MM.1S (cell line): ENCODE measurements at regions not wholly inside any gene's neighbourhood (a gene's known extent, or its start where the extent isn't known, plus 50 kb on each side); places are given as distances from the start of the nearest gene placed in this dataset.

ENCODE experiments used
- EZH2 ChIP-seq: fragments of 300-600 bp; sonication (generic); optimal IDR thresholded peaks from 2 replicates; pipeline ENCODE3; 2017; ENCODE audit warnings: low read depth, mild to moderate bottlenecking, antibody characterized with exemption, low read length, mixed read lengths
- EZH2phosphoT487 ChIP-seq: fragments of 300-600 bp; sonication (generic); IDR thresholded peaks from 2 replicates; pipeline ENCODE4 v1.6.1; 2018; ENCODE audit warnings: antibody characterized with exemption, low read length
- TF ChIP-seq, protein P1 (sequence below): fragments of 300-600 bp; sonication (generic); IDR thresholded peaks from 2 replicates; pipeline ENCODE4 v1.5.1; 2016; ENCODE audit warnings: antibody characterized with exemption, low read length, mixed read lengths

DNA sequence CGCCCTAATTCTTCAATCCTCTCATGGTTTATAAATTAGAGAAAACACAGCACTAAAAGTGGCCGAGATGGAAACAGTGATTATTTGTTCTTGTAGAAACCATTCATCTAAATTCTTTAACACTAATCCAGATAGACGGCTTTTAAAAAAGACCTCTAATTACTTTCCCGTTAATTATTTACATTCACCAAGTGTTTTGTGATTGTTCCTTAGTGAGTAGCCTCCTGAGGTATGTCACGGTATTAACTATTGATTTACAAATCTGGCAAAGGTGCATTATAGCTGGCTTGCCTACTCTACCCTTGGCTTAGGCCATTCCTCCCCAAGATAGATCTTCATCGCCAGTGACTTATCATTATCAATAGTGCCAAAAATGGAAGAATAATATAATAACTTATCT lies 436.4 kb upstream of the ST6GAL2 start:
- TF ChIP-seq, protein P1, sequence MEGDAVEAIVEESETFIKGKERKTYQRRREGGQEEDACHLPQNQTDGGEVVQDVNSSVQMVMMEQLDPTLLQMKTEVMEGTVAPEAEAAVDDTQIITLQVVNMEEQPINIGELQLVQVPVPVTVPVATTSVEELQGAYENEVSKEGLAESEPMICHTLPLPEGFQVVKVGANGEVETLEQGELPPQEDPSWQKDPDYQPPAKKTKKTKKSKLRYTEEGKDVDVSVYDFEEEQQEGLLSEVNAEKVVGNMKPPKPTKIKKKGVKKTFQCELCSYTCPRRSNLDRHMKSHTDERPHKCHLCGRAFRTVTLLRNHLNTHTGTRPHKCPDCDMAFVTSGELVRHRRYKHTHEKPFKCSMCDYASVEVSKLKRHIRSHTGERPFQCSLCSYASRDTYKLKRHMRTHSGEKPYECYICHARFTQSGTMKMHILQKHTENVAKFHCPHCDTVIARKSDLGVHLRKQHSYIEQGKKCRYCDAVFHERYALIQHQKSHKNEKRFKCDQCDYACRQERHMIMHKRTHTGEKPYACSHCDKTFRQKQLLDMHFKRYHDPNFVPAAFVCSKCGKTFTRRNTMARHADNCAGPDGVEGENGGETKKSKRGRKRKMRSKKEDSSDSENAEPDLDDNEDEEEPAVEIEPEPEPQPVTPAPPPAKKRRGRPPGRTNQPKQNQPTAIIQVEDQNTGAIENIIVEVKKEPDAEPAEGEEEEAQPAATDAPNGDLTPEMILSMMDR: no peak
- TF ChIP-seq EZH2phosphoT487: no peak
- TF ChIP-seq EZH2: no peak
